GM18867 (cell line): ENCODE measurements at regions not wholly inside any gene's neighbourhood (a gene's known extent, or its start where the extent isn't known, plus 50 kb on each side); places are given as distances from the start of the nearest gene placed in this dataset.
"Not testable (repeated sequence)": the region's sequence is repeated elsewhere in the genome, so short reads cannot be mapped to it uniquely, and the experiment has no call there.

Source experiments
- ATAC-seq: cut with Tn5 transposase; IDR thresholded peaks from one replicate; pipeline ENCODE4 v1.9.1; 2021; ENCODE audit warnings: mild to moderate bottlenecking, moderate library complexity; ENCODE audit not compliant: unreplicated experiment

DNA sequence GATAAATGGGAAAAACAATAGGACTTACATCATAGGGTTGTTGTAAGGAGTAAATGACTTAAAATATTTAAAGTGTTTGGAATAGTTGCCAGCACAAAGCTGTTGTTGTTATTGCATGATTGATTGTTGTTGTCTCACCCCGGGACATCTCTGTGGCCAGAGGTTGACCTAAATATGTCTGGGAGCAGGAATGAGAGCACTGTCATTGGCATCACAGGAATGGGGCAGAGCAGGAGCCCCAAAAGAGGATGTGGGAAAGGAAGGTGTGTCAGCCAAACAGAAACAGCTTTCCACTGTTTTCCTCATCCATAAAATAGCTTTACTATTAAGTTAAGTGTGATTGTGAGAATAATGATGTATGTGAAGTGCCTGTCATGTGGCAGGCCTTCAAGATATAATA, 121.6 kb downstream of the TMEM168 start:
- ATAC-seq = no peak

DNA sequence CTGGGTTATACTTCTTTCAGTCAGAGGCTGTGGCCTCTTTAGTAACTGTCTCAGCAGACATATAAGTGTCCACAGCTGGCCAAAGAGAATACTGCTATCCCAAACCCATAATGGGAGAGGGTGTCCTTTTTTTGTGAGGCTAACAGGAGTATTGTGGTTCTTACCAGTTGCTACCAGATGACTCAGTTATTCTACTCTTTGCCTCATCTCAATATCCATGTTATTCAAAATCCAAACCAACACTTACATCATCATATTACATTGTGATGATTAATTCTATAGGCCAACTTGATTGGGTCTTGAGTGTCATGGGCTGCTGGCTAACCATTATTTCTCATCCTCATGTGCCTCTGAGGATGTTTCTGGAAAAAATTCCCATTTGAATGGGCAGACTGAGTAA, 120.9 kb downstream of the TMEM168 start:
- no peak for ATAC-seq

DNA sequence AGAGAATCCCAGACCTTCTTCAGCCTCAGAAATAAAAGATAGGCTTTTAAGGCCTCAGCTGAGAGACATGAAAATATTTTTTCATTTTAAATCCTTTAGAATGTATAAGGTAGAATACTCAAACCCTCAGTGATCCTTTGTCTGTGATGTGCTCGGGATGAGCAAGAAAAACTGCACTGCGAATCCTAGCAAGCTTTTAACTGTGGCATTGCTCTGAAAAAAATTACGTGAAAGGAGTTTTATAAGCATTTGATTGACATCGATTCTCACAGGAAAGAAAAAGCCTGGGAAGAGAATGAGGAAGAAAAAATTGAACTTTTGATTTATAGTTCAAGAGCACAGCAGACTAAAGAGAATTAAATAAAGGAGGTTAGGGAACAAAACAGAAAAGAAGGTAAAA, 120.0 kb downstream of the TMEM168 start:
- no peak for ATAC-seq

DNA sequence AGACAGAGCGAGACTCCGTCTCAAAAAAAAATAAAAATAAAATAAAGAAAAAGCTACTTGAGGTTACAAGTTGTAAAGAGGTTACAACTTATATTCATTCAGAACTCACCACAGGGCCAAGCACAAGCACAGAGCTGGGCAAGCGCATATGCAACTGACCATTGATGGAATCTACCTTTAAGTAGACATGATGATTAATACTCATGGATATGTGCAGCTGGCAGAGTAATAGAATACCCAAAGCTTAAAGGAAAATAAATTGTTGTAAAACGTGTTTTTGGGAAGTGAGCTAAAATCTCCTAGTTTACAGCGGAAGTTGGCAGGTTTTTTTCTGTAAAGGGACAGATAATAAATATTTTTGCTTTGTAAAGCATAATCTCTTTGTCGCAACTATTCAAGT, 111.6 kb downstream of the TMEM168 start:
- ATAC-seq = no peak

DNA sequence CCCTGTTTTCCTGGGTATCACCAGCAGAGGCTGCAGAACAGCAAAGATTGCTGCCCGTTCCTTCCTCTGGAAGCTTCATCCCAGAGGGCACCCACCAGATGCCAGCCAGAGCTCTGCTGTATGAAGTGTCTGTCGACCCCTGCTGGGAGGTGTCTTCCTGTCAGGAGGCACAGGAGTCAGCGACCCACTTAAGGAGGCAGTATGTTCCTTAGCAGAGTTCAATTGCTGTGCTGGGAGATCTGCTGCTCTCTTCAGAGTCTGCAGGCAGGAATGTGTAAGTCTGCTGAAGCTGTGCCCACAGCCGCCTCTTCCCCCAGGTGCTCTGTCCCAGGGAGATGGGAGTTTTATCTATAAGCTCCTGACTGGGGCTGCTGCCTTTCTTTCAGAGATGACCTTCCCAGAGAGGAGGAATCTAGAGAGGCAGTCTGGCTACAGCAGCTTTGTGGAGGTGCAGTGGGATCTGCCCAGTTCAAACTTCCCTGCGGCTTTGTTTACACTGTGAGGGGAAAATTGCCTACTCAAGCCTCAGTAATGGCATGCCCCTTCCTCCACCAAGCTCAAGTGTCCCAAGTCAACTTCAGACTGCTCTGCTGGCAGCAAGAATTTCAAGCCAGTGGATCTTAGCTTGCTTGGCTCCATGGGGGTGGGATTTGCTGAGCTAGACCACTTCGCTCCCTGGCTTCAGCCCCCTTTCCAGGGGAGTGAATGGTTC, 100.6 kb downstream of the TMEM168 start:
- ATAC-seq = not testable (repeated sequence)

DNA sequence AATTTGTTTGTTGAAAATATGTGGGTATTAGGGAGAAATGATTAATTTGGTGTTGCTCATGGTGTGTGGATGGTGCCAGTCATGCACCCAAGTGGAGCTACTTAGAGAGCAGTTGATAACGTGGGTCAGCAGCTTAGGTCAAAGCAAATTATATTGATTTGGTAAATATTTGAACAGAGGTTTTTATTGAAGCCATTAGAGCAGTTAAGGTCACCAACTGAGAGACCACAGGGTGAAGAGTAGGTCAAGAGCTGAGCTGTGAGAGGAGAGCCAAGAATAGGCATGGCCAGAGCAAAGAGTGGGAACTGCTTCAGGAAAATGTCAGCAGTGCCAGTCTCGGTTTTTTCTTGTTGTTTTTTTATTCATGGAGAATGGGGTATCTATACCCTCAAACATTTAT, 97.9 kb downstream of the TMEM168 start:
- no peak for ATAC-seq

DNA sequence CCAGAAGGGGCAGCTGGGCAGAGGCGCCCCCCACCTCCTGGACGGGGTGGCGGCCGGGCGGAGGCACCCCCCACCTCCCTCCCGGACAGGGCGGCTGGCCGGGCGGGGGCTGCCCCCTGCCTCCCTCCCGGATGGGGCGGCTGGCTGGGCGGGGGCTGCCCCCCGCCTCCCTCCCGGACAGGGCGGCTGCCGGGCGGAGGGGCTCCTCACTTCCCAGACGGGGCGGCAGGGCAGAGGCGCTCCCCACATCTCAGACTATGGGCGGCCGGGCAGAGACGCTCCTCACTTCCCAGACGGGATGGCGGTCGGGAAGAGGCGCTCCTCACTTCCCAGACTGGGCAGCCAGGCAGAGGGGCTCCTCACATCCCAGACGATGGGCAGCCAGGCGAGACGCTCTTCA, 93.0 kb downstream of the TMEM168 start:
- not testable (repeated sequence) for ATAC-seq

DNA sequence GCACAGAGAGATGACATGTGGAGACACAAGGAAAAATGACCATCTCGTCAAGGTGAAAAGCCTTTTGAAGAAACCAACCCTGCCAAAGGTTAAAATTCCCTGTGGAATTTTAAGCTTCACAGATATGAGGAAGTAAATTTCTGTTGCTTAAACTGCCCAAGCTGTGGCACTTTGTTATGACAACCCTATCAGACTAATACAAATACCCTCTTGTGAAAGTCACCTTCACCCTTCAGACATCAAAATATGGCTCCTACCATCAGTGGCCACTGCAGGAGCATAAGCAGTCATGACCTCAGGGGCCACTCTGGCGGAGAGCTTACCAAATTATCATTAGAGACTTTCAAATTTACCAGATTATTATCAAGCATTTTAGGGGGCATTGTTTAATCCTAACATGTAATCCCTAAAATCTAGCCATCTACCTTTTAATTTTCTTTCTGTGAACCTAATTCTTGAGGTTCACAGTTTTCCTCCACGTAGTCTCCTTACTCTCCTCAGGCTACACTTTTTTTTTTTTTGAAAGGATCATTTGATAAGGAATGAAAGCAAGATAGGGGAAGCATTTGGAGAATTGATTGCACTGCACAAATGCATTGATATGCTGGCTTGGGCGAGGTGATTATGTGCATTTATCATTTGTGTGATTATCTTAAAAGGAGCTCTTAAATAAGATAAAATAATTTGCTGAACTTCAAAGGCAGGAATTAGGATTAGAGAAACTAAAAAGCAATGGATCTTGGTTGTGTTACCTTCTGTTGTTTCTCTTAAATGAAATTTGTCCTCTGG, 90.3 kb downstream of the TMEM168 start:
- ATAC-seq = no peak

DNA sequence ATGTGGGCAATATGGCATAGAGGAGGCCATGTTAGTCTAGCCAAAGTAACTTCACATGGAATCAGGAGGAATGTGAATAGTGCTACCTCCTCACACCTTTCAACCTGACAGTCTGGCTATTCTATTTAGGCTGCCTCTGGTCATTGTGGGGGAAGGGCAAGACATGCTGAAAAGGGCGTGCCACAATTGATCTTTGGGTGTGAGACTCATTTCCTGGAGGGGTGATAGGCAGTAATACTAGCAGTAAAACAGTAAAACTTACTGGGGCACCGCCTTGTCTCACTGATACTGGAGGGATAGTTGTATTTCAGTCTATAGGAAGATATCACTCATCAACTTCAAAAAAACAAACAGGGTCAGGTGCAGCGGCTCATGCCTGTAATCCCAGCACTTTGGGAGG, 88.7 kb downstream of the TMEM168 start:
- no peak for ATAC-seq

DNA sequence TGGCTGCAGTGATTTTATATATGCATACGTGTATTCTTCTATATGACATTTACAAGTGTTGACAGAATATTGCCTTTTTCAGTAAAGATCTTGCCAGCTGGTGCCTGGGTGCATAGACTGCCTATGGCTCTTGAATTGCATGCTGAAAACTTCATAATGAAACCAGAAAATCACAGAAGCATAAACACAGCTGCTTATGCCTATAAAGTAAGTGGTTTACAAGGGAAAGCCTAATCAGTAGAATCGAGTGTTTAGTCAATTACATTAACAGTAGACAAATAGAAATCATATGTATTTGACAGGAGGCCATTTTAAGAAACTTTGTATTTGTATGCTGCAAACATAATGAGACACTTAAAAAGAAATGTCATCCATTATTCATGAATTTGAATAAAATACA, 82.5 kb downstream of the TMEM168 start:
- ATAC-seq = no peak

DNA sequence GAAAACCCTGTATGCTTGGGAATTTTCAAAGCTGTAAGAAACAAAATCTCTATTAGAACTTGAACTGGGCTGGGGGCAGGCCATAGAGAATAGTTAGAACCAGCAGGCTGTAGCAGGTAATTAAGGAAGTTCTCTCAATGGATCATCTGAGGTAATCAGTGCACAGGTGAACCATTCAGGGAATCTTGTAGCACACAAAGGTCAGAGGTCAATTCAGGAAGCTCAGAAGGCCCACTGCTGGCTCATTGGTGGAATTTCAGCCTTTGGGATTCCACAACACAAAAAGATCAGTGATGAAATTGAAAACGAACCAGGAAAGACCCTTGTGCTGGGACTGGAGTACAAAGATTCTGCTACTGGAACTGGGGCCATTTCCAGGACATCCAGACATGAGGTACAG, 82.0 kb downstream of the TMEM168 start:
- no peak for ATAC-seq
